Fibroblast of mammary gland (primary cell): ENCODE measurements at regions not wholly inside any gene's neighbourhood (a gene's known extent, or its start where the extent isn't known, plus 50 kb on each side); places are given as distances from the start of the nearest gene placed in this dataset.

Experiments used
- DNase-seq: peaks from one replicate; pipeline ENCODE4 v3.0.0-alpha.2; 2010; ENCODE audit warnings: low read depth
- H3K4me3 ChIP-seq: 2 replicates; pipeline ENCODE4 v1.5.1; 2011; ENCODE audit warnings: low read depth, mild to moderate bottlenecking, low read length, moderate library complexity; ENCODE audit not compliant: control insufficient read depth
- CTCF ChIP-seq: conservative IDR thresholded peaks from 2 replicates; pipeline ENCODE4 v1.5.1; 2011; ENCODE audit warnings: low read depth, low read length, inconsistent platforms; ENCODE audit not compliant: control insufficient read depth, insufficient read depth

GRCh38 chr17:15090533-15090932 lies 174.6 kb downstream of the PMP22 start:
- no peak for TF ChIP-seq CTCF
- H3K4me3 ChIP-seq, result no peak overlapping the region
- no peak for DNase-seq

- TF ChIP-seq CTCF, result no peak
- H3K4me3 ChIP-seq, result no peak overlapping the region
- no peak for DNase-seq
Observed at GRCh38 chr17:15087946-15088345, 177.2 kb downstream of the PMP22 start.

GRCh38 chr17:15086776-15087295 lies 178.3 kb downstream of the PMP22 start:
- no peak overlapping the region for H3K4me3 ChIP-seq
- no peak for TF ChIP-seq CTCF
- DNase-seq, result no peak

- TF ChIP-seq CTCF, result no peak
- DNase-seq, result no peak
- no peak overlapping the region for H3K4me3 ChIP-seq
Observed at GRCh38 chr17:15085890-15086677, 179.0 kb downstream of the PMP22 start.

- TF ChIP-seq CTCF, result no peak
- DNase-seq, result no peak
- no peak overlapping the region for H3K4me3 ChIP-seq
Observed at GRCh38 chr17:15083225-15083624, 181.9 kb downstream of the PMP22 start.

GRCh38 chr17:15081008-15081407 lies 184.1 kb downstream of the PMP22 start:
- H3K4me3 ChIP-seq, result no peak overlapping the region
- DNase-seq, result no peak
- no peak for TF ChIP-seq CTCF

- DNase-seq, result no peak
- TF ChIP-seq CTCF, result no peak
- no peak overlapping the region for H3K4me3 ChIP-seq
Observed at GRCh38 chr17:15078570-15078969, 186.6 kb downstream of the PMP22 start.
